Stimulated activated CD4-positive, alpha-beta T cell treated with anti-CD3 and anti-CD28 coated beads, Interleukin-1b, Interleukin-23, amount 100 ng/mL, for 24 hours (primary cell): ENCODE measurements at regions not wholly inside any gene's neighbourhood (a gene's known extent, or its start where the extent isn't known, plus 50 kb on each side); places are given as distances from the start of the nearest gene placed in this dataset.

Experiments used
- DNase-seq, 4 experiments: peaks; one replicate each; pipeline ENCODE4 v3.0.0-alpha.2; 2020; ENCODE audit warnings: low read depth in 4 of 4, low spot score in 1 of 4

DNA sequence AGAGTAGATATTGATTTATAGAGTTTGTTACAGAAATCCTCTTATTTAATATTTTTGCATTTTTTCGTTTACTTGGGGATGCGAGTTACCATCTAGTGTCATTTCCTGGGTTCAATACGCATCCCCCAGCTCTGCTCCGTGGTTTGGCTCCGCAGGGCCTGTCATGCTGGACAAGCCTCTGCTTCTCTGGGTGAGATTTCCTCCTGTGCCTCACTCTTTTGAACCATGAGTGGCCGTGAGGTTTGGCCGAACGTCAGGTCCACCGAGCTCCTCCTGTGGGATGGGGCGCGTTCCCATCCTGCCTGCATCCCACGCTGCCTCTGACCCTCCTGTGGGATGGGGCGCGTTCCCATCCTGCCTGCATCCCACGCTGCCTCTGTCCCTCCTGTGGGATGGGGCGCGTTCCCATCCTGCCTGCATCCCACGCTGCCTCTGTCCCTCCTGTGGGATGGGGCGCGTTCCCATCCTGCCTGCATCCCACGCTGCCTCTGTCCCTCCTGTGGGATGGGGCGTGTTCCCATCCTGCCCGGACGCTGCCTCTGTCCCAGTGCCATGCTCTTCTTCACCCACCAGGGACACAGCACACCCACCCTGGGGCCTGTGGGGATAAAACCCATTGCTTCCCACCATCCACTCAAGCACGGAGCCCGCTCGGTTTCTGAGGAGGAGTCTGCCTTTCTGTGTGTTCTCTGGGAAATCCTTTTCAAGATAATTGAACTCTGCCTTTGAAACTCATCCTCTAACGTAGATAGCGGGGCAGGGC lies 506.8 kb downstream of the BRD1 start:
- no peak for DNase-seq

DNA sequence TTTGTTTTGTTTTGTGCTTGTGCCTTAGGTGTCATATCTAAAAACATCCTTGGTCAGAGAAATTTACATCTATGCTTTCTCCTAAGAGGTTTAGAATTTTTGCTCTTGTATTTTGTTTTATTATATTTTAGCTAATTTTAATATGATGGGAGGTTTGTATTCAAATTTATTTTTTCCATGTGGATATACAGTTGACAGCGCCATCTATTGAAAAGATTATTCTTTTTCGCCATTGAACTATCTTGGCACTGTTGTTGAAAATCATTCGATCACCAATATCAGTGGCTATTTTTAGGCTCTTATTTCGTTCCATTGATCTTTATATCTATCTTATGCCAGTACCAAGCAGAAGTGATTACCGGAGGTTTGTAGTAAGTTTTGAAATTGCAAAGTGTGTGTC lies 510.3 kb downstream of the BRD1 start:
- no peak for DNase-seq

DNA sequence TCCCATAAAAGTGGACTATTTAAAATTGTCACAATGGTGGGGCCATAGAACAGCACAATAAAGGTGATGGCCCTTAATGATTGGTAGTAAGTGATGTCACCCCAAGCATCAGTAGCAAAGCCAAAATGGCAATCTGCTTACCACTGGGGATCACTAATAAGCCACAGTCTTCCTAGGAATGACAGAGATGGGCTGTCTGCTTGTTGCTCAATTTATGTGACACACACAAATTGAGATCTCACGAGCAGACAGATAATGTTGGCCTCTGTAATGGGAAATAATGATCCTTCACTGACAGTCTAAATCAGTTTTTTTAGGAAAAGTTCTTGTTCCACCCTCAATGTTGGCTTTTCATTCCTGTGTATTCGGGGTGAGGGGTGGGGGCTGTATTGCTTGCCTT lies 515.1 kb downstream of the BRD1 start:
- no peak for DNase-seq

DNA sequence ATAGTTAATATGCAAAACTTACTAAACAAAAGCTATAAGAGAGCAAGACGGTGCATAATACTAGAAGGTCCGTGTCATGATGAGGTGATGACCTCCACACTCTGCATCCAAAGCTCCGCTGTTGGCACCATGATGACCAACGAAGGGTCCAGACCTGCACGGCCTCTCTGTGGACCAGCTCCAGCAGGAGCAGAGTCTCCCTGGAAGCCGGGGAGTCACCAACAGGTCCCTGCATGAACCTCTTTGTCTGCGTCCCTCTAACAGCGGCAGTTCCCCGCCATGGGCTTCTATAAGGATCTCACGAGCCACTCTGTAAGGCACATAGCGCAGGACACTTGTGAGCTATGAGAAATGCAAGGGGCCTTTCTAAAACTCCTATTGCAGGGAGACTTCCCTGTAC lies 517.3 kb downstream of the BRD1 start:
- no peak for DNase-seq

DNA sequence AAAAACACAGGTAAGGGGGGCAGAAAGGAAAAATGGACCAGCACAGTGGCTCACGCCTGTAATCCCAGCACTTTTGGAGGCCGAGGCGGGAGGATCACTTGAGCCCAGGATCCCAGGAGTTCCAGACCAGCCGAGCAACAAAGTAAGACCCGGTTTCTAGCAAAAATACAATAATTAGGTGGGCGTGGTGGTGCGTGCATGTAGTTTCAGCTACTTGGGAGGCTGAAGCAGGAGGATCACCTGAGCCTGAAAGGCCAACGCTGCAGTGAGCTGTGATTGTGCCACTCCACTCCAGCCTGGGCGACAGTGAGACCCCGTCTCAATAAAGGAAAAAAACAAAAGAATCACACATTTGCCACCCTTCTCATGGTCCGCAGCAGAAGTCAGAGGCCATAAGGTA lies 519.4 kb downstream of the BRD1 start:
- DNase-seq = no peak

DNA sequence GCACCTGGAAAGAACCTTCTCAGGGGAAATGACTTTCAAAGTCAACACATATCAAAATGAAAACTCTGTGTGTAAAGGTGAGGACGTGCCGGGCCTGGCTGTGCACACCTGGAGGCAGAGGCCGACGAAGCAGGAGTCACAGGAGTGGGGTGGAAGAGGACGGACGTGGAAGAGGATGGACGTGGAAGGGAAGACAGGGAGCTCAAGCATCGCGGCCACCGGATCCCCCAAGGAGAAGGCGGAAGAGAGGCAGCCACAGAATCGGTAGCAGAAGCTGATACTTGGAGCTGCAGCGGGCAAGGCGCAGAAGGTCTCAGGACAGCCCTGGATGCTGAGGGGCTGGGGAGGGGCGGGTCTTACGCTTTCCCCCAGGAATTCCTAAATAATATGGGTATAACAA lies 519.8 kb downstream of the BRD1 start:
- no peak for DNase-seq

DNA sequence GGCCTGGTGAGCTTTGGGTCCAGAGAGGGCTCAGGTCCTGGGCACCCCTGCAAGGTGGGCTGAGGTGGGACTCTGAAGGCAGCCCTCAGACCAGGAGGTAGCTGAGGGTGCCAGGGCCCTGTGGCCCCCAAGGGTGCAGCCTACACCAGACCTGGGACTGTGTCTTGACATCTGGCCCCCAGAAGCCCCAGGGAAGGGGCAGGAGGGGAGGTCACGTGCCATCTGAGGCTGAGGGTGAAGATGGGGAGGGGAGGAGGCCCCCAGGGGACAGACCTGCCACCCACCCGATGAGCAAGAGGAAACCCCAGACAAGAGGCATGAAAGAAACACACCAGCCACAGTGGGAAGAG lies 520.2 kb downstream of the BRD1 start:
- DNase-seq = no peak

DNA sequence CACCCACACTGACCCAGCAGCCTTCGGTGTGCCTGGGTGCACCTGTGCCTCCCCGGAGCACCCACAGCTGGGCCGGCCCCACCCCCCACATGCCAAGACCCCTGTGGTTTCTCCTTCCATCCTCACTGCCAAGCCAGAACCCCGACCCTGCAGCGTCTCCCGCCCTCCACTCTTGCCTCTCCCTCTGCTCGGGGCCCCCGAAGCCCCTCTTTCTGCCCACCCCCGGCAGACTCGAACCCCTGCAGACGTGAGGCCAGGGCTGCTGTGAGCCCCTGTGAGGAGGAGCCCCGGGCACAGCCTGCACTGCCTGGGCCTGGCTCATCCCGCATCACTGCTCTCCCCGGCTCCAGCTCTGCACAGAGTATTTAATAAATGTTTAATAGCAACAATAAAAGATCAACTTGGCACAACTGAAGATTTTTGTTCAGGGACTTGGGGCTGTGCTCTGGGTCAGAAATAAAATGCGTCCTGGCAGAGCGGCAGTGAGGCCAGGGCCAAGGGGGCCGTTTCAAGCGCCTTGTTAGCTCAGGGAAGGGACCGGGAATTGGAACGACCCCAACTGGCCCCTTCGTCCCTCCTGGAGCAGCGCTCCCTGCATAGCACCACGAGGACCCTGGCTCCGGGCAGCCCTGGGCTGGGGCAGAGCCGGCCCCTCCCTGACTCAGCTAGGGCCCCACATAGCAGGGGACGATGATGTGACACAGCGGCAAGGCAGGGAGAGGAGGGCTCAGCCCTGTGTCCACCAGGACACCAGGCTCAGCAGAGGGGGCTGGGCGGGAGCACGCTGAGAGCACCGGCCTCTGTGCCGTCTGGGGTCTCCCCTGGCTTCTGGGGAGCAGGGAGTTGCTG lies 520.8 kb downstream of the BRD1 start:
- no peak for DNase-seq

DNA sequence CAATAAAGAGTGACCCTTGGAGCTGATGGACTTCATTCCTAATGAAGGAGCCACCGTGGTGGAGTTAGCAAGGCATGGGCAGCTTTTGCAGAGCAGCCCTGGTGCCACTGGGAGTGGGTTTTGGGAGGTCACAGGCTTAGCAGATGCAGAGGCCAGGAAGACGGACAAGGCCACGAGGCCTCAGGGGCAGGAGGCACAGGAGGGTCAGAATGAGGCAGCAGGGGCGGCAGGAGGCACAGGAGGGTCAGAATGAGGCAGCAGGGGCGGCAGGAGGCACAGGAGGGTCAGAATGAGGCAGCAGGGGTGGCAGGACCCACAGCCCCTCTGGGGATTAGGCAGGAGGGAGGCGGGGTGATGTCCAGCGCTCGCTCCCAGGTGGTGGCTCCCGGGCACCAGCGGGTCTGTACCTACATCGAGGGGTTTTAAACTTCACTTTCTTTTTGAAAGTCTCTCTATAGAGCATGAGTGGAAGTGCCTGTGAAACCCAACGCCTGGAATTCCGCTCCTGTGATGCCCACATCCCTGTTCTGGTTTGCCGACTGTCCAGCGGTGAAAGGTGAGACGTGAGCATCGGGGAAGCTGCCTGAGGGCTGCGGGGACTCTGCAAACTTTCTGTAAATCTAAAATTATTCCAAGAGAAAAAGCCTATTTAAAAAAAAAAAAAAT lies 521.6 kb downstream of the BRD1 start:
- no peak for DNase-seq

DNA sequence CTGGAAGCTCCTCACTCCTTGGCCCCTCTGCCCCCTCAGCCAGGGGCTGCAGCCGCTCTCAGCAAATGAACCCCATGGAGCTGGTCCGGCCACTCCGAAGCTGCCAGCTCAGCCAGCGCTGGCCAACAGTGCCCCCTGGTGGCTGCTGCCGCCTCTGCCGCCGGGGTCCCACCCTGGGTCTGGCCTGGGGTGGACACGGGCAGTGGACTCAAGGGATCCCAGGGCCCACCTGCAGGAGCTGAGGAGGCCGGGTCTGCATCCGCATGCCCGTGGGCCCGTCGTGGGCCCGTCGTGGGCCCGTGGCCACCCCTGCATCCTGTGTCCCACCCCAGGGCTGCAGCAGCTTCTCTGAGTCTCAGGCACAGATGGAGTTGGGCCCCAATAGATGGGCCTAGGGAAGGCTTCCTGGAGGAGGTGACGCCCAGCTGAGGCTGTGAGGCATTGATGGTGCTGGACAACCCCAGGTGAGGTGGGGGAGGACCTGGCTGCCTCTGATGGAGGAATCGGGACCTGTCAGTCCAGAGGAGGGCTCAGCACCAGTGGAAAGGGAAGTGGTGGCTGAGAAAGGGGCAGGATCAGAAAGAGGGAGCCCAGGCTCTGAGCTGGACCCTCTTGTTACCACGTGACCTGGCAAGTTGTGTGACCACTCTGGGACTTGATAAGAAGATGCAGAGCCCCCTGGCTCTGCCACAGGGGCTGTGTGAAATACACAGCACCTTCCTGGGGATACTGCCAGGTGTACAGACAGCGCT lies 522.3 kb downstream of the BRD1 start:
- peak; percentile 28 to 53 (median 42) for DNase-seq

DNA sequence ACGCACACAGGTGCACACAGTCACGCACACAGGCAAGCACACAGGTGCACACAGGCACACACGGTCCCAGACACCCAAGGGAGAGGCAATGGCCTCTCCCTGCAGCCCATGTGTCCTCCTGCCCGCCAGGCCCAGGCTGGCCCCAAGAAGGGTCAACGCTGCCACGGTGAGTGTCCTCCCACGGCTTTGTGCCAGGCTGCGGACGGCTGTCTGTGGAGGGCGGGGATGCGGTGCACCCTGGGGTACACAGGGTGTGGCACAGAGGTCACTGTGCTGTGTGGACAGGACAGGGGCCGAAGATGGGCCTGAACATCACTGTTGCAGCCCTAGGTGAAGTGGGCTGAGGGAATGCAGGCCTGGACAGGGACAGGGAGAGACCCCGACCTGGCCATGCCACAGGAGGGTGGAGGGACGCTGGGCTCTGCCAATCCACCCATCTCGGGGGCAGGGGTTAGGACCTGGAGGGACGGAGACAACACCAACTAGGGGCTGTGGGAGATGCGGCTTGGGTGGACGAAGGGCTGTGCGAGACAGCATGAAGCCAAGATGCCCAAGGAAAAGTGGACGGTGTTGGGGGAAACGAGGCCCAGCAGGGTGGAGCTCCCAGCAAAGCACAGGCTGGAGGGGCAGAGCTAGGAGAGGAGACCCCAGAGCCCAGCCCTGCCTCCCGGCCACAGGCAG lies 523.8 kb downstream of the BRD1 start:
- no peak for DNase-seq

DNA sequence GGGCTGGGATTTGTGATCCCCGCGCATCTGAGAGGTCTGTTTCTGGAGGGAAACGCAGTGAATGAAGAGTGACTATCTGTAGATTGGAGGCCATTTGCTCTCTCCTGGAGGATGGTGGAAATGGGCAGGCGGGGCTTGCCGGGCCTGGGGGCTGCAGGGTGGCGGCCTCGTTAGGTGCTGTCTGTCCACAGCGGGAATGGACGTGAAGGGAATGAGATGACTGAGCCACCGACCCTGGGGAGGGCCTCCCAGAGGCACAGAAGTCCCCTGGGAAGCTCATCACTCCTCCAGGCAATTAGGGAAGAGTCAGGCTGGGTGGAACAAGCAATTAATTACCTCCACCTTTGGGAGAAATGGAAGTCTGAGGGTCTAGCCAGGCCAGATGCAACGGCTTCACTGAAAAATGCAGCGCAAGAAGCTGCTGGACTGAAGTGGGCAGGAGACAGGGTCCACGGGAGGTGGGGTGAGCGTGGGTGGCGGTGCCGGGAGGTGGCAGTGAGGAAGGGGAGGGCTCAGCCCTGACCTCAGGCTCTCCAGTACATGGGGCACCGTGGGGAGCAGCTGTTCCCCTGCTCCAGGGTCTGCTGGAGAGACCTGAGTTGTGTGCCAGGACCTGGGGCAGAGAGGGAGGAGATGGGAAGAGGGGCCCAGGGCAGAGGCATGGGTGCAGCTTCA lies 524.5 kb downstream of the BRD1 start:
- no peak for DNase-seq

DNA sequence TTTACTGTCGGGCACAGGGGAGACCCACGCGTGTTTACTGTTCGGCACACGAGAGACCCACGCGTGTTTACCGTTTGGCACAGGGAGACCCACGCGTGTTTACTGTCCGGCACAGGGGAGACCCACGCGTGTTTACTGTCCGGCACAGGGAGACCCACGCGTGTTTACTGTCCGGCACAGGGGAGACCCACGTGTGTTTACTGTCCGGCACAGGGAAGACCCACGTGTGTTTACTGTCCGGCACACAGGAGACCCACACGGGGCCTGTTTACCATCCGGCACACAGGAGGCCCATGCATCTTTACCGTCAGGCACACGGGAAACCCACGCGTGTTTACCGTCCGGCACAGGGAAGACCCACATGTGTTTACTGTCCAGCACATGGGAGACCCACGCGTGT lies 525.1 kb downstream of the BRD1 start:
- DNase-seq = no peak

DNA sequence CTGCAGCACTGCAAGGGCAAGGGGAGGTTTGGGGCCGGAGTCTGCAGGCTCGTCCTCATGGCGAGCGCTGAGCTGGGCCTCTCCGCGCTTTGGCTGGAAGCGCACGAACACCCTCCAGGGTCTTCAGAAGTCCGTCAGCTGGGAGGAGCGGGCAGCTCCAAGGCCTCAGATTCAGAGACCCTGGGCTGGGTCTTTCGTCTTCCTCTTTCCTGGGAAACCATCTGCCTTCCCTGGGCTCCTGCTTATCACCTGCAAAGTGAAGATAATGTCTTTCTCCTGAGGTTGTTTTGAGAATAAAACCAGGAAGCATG lies 525.6 kb downstream of the BRD1 start:
- DNase-seq = no peak

DNA sequence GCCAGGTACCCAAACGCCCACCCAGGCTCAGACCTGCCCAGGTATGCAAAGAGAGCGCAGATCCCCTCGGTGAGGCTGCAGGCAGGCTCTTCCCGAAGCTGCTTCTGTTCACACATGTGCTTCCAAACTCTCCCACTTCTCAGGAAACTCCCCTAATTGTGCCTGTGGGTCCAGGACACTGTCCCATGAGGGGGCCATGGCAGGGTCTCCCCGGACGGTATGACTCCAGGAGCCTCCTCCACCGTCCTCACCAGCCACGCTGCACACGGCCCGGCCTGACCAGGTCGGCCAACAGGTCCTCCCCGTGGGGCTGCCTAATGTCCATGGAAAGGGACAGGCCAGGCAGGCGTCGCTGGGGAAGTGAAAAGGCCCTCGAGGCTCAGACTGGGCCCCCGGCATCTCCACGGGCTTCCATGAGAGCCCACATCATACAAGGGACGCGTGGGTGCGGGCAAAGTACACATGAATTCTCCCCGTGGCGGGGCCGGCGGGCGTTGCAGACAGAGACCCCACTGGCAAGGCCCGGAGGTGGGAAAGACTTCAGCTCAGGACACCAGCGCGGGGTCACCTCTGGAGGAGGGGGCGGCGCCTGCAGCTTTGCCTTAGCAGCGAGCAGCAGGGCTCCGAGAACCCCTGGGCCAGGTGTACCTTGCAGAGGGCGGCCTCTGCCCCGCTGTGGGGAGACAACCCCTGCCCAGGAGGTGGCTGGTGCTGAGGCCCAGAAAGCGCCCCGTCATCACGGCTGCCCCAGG lies 526.1 kb downstream of the BRD1 start:
- no peak for DNase-seq

DNA sequence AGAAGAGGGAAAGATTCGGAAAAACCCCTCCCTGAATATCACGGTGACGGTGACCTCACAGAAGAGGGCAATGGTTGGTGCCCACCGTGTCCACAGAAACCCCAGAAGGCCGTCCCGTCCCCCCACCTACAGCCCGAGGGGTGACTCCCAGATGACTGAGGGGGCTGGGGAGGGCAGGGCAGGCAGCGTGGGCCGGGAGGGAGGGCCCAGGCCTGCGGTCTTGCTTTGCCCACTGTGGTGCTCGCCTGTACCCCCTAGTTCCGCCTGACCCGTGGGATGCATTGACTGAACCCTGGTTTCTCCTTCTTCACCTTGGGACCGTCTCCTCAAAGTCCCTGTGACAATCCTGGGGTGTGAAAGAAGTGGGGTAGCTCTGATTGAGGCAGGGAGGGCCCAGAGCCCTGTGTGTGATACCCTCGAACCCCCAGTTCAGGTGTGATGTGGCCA lies 526.7 kb downstream of the BRD1 start:
- no peak for DNase-seq

DNA sequence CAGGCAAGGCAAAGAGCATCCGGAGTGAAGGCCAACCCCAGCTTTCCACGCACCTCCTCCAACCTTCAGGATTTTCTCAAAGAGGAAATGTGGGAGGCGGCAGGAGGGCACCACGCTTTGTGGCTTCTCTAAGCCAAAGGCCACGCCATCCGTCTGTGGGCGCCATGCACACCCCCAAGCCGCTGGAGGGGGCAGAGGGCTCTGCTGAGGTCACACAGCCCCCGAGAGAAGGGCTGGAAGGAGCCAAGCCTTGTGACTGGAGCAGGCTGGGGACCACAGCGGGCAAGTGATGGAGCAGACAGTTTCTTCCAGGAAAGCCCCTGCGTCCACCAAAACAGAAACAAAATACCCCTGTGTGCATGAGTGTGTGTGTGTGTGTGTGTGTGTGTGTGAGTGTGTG lies 527.4 kb downstream of the BRD1 start:
- DNase-seq = no peak

DNA sequence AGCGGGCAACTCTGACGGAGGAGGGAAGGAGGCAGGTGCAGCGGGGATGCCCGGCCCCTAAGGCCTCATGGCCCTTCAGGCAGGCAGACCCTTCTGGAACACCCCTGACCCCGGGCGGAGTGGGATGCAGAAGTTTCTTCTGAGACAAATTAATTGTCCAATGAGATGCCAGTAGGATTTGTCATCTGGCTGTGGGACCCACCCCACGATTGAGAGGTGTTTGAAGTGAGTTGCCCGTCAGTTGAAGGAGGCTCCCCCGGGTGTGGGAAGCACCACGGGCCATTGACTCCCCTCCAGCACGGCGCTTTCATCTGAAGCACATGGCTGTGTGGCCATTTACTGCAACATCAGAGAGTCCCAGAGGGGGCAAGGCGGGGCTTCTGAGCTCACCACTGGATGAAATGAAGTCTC lies 527.8 kb downstream of the BRD1 start:
- no peak for DNase-seq

DNA sequence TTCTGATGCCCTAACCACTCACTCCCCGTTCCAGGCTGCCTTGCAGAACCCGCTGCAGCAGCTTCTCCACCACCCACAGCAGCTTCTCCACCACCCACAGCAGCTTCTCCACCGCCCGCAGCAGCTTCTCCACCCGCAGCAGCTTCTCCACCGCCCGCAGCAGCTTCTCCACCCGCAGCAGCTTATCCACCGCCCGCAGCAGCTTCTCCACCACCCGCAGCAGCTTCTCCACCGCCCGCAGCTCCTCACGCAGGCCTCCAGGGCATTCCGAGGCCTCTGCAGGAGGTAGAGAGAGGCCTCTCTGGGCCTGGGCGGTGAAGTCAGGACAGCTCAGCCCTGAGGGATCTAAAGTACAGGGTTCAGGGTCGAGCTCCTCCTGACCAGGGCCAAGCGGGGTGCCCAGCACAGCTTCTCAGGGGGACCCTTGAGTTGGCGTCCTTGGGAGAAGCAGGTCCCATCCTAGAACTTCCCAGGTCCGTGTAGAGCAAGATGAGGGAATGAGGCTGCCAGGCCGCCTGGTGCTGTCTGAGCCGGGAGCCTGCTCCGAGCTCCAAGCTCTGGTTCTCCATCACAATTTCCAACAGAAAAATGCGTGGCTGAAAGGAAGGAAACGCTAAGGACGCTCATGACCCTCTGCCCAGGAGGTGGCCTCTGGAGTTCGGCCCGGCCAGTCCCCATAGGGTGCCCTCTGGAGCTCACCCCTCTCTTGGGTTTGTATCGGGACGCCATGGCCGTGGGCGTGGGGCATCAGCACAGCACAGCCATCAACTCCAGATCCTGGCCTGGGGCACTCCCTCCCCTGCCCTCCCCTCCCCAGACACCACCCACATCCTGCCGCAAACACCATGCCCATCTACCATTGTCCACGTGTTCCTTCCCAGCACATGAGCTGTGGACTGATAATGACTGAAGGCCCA lies 528.6 kb downstream of the BRD1 start:
- DNase-seq = no peak
